ENCODE measurements at regions not wholly inside any gene's neighbourhood (a gene's known extent, or its start where the extent isn't known, plus 50 kb on each side); places are given as distances from the start of the nearest gene placed in this dataset.

DNA sequence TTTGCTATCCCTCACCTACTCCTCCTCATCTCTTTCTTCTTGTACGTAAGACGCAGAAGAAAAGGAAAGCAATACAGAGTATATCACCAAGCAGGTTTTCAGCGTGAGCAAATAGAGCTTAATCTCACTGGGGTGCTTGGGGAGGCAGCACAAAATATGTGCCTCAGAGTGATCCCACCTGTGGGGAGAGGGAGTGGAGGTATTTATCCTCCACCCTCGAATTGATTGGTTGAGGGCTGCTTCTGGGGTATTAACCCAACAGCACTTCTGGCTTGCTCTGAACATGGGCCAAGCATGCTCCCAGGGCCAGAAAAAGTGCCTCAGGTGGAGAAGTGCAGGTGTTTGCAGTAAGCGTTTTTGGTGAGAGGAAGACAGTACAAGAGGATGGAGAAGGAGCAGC is 78.5 kb upstream of the EYA2 start:
- H3K36me3 ChIP-seq (ENCODE audit: control insufficient read depth, insufficient read depth, low read length), result no peaks in the 10 kb centered on the region
- TF ChIP-seq, protein P1, sequence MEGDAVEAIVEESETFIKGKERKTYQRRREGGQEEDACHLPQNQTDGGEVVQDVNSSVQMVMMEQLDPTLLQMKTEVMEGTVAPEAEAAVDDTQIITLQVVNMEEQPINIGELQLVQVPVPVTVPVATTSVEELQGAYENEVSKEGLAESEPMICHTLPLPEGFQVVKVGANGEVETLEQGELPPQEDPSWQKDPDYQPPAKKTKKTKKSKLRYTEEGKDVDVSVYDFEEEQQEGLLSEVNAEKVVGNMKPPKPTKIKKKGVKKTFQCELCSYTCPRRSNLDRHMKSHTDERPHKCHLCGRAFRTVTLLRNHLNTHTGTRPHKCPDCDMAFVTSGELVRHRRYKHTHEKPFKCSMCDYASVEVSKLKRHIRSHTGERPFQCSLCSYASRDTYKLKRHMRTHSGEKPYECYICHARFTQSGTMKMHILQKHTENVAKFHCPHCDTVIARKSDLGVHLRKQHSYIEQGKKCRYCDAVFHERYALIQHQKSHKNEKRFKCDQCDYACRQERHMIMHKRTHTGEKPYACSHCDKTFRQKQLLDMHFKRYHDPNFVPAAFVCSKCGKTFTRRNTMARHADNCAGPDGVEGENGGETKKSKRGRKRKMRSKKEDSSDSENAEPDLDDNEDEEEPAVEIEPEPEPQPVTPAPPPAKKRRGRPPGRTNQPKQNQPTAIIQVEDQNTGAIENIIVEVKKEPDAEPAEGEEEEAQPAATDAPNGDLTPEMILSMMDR (IDR thresholded peaks at IDR 0.05; ENCODE audit: insufficient read depth, low read length, poor library complexity, severe bottlenecking), result no peak
- H3K27me3 ChIP-seq (replicated peaks; ENCODE audit: control insufficient read depth, insufficient read depth, low read length), result no peaks in the 10 kb centered on the region; the same call in 1 of the 2 replicates
- no peak overlapping the region for H3K4me3 ChIP-seq (replicated peaks; ENCODE audit: low read depth, low read length)
- DNase-seq (ENCODE audit: extremely low read depth, insufficient read length), result no peak

DNA sequence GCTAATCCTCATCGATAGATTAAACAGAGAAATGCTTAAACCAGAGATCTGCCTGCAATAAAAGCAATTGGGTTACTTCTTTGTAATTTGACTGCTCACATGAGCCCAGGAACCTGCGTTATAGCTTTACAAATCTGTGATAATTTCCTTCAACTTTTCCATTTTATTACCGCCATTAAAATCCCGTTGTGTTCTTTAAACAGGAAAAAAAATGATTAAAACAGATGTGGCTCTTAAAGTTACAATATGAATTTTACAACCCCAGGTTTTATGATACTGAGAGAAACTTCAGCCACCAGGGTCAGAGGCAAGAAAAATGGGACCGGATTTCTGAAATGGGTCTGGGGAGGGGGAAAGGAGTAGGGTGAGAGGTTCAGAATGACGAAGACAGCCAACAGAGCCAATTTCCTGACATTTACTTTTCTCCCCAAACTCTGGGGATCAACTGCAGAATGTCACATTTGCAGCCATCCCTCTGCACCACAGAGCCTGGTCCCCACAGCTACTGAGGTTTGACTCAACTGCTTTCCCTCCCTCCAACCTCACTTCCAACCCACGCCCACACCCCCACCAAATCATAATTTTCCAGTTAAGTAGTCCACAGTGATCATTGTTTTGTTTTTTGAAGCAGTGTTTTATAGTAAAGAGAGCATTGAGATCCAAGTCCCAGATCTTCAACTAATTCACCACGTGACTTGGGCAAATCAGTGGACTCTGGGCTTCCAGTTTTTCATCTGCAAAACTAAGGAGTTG is 77.6 kb upstream of the EYA2 start:
- Histone ChIP-seq H3K4me3 (replicated peaks; ENCODE audit: low read depth, low read length) (no peak overlapping the region), H3K27me3 (replicated peaks; ENCODE audit: control insufficient read depth, insufficient read depth, low read length) (no peaks in the 10 kb centered on the region; the same call in 1 of the 2 replicates), H3K36me3 (ENCODE audit: control insufficient read depth, insufficient read depth, low read length) (no peaks in the 10 kb centered on the region)
- DNase-seq (ENCODE audit: extremely low read depth, insufficient read length), result no peak
- TF ChIP-seq, protein P1 (IDR thresholded peaks at IDR 0.05; ENCODE audit: insufficient read depth, low read length, poor library complexity, severe bottlenecking), result no peak

DNA sequence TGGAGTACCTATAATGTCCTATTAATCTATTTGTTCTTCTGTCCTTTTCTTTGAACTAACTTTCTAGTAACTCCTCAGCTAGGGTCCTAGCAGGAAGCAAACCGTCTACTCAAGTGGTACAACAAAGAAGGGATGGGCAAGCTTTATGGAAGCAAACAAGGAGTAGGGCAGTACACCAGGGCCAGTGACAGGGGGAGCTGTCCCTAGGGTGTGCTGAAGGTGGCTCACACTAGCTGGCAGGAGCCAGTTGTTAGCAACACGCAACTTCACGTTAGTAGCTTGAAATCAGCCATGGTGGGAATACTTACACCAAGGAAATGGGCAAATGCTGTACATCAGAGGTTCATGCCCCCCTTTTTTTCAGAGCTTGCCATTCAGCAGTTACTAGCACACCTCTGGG is 74.0 kb upstream of the EYA2 start:
- Histone ChIP-seq H3K27me3 (replicated peaks; ENCODE audit: control insufficient read depth, insufficient read depth, low read length) (no peaks in the 10 kb centered on the region; the same call in 1 of the 2 replicates), H3K4me3 (replicated peaks; ENCODE audit: low read depth, low read length) (no peak overlapping the region), H3K36me3 (ENCODE audit: control insufficient read depth, insufficient read depth, low read length) (no peaks in the 10 kb centered on the region)
- no peak for DNase-seq (ENCODE audit: extremely low read depth, insufficient read length)
- TF ChIP-seq, protein P1 (IDR thresholded peaks at IDR 0.05; ENCODE audit: insufficient read depth, low read length, poor library complexity, severe bottlenecking), result no peak

DNA sequence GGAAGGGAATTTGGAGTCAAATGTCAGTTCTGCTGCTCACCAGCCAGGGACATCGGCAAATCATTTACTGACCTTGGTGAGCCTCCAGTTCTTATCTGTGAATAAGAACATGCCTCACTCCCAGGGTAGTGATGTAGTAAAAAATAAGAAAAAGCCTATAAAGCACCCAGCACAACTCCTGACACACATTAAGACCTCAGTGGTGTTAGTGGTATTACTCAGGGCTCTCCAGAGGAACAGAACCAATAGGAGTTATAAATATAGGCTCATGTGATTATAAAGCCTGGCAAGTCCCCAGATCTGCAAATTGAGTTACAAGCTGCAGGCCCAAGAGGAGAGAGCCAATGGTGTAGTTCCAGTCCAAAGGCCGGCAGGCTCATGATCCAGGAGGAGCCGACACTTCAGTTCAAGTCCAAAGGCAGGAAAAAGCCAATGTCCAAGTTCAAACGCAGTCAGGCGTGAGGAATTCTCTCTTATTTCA is 71.3 kb upstream of the EYA2 start:
- Histone ChIP-seq H3K36me3 (ENCODE audit: control insufficient read depth, insufficient read depth, low read length) (no peaks in the 10 kb centered on the region), H3K4me3 (replicated peaks; ENCODE audit: low read depth, low read length) (no peak overlapping the region), H3K27me3 (replicated peaks; ENCODE audit: control insufficient read depth, insufficient read depth, low read length) (no peaks in the 10 kb centered on the region)
- TF ChIP-seq, protein P1 (IDR thresholded peaks at IDR 0.05; ENCODE audit: insufficient read depth, low read length, poor library complexity, severe bottlenecking), result no peak
- DNase-seq (ENCODE audit: extremely low read depth, insufficient read length), result no peak

DNA sequence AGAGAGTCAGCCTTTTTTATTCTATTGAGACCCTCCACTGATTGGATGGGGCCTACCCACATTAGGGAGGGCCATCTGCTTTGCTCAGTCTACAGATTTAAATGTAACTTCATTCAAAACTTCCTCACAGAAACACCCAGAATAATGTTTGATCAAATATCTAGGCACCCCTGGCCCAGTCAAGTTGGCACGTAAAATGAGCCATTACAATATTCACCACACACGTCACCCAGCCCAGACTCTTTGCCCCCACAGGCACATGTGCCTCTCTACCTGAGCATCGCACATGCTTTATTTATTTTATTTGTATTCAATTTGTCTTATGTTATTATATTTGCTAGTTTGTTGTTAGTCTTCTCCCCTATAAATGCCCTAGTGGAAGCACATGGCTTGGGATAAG is 70.9 kb upstream of the EYA2 start:
- DNase-seq (ENCODE audit: extremely low read depth, insufficient read length), result no peak
- H3K4me3 ChIP-seq (replicated peaks; ENCODE audit: low read depth, low read length), result no peak overlapping the region
- H3K36me3 ChIP-seq (ENCODE audit: control insufficient read depth, insufficient read depth, low read length), result no peaks in the 10 kb centered on the region
- TF ChIP-seq, protein P1 (IDR thresholded peaks at IDR 0.05; ENCODE audit: insufficient read depth, low read length, poor library complexity, severe bottlenecking), result no peak
- H3K27me3 ChIP-seq (replicated peaks; ENCODE audit: control insufficient read depth, insufficient read depth, low read length), result no peaks in the 10 kb centered on the region
